Left renal cortex interstitium (tissue), 4 donors: ENCODE measurements at regions not wholly inside any gene's neighbourhood (a gene's known extent, or its start where the extent isn't known, plus 50 kb on each side); places are given as distances from the start of the nearest gene placed in this dataset.

ENCODE experiments used
- DNase-seq, 4 donors: peaks; one replicate each; pipeline ENCODE4 v3.0.0-alpha.2; 2013; ENCODE audit warnings: low read depth in 4 of 4, low spot score in 2 of 4, missing footprints in 1 of 4

GRCh38 chr20:58566981-58567380, 51.8 kb upstream of the APCDD1L start:
- no peak for DNase-seq

GRCh38 chr20:58565461-58566175, 50.4 kb upstream of the APCDD1L start:
- no peak for DNase-seq
